RPMI8226 (cell line): ENCODE measurements at regions not wholly inside any gene's neighbourhood (a gene's known extent, or its start where the extent isn't known, plus 50 kb on each side); places are given as distances from the start of the nearest gene placed in this dataset.

Experiments
- DNase-seq: peaks from one replicate; pipeline ENCODE4 v3.0.0-alpha.2; 2015

GRCh38 chr7:156118248-156118645 is 306.0 kb upstream of the SHH start:
- no peak for DNase-seq

GRCh38 chr7:156117542-156118247 is 305.4 kb upstream of the SHH start:
- DNase-seq, result no peak

GRCh38 chr7:156116514-156117215 is 304.4 kb upstream of the SHH start:
- no peak for DNase-seq

- no peak for DNase-seq
These were observed 303.3 kb upstream of the SHH start for GRCh38 chr7:156115582-156115981.

DNA sequence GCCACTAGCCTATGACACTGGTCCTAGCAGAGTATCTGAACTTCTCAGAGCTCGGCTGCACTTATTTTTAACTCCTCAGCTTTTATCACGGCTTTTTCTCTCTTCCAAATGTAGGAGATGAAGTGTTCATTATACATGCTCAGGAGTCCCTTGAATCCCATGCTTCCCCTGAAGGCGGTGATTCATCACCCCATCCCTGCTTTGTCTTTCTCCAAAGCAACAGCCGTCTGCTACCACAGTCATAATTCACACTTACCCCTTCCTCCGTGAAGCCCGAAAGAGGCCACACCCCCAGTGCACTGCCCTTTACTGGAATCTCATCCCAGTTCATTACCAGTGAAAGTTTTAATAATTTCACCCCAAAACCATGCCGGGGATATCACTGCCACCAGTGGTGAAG is 301.5 kb upstream of the SHH start:
- DNase-seq, result no peak

- no peak for DNase-seq
These were observed 297.7 kb upstream of the SHH start for GRCh38 chr7:156109988-156110387.

- no peak for DNase-seq
These were observed 296.8 kb upstream of the SHH start for GRCh38 chr7:156109076-156109475.

GRCh38 chr7:156107957-156108356 is 295.7 kb upstream of the SHH start:
- DNase-seq, result no peak

DNA sequence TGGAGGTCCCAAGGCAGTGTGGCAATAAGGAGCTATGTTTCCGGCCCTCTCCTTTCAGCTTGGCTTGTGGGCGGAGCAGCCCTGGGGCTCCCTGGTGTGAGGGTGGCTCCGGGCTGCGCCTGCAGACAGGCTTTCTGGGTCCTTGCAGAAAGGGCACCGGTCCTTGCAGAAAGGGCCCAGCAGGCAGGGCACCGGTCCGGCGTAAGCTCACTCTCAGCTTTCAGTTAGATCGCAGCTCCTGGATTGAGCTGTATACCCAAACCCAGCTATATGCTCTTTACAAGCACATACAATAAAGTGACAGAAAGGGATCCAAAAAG is 293.8 kb upstream of the SHH start:
- DNase-seq, result no peak

DNA sequence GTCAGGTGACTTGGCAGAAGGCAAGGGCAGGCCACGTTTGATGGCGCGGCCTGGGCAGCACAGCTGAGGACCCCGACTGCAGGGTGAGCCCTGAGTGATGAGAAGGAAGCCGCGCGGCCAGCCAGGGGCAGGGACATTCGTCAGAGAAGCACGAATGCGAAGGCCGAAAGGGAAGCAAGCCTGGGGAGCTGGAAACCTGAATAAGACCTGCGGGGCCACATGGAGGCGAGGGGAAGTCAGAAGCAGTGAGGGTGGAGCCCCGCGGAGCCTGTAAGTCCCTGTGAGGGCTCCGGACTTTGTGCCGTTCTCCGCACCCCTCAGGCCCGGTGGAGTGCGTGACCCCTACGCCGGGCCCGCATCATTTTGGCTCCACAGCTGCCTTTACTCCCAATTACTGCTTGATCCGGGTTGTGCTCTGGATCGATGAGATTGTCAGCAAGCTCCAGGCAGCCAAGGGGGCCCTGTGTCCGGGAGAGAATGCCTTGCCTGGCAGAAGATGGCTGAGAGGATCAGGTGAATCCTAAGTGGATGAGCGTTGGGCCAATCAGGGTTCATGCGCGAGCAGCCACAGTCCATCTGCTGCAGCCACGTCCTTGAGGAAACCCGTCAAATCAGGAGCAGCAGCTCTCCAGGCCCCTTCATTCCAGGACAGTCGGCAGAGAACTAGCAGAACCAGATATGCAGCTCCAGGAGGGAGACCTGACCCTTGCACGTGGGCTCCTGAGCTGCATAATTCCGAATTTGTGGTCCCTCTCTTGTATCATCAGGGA is 293.3 kb upstream of the SHH start:
- DNase-seq, result no peak

GRCh38 chr7:156104501-156105336 is 292.5 kb upstream of the SHH start:
- no peak for DNase-seq

DNA sequence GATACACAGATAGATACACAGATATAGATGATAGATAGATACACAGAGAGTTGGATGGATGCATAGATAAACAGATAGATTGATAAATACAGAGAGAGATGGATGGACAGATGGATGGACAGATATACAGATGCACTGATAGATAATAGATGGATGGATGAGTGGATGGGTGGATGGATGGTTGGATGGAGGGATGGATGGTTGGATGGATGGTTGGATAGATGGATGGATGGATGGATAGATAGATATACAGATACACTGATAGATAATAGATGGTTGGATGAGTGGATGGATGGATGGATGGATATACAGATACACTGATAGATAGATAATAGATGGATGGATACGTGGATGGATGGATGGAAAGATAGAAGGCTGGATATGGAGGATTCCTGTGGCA is 290.0 kb upstream of the SHH start:
- DNase-seq, result no peak

- DNase-seq, result no peak
These were observed 289.1 kb upstream of the SHH start for GRCh38 chr7:156101355-156101754.

GRCh38 chr7:156100086-156100485 is 287.8 kb upstream of the SHH start:
- no peak for DNase-seq

GRCh38 chr7:156099085-156099484 is 286.8 kb upstream of the SHH start:
- DNase-seq, result no peak

DNA sequence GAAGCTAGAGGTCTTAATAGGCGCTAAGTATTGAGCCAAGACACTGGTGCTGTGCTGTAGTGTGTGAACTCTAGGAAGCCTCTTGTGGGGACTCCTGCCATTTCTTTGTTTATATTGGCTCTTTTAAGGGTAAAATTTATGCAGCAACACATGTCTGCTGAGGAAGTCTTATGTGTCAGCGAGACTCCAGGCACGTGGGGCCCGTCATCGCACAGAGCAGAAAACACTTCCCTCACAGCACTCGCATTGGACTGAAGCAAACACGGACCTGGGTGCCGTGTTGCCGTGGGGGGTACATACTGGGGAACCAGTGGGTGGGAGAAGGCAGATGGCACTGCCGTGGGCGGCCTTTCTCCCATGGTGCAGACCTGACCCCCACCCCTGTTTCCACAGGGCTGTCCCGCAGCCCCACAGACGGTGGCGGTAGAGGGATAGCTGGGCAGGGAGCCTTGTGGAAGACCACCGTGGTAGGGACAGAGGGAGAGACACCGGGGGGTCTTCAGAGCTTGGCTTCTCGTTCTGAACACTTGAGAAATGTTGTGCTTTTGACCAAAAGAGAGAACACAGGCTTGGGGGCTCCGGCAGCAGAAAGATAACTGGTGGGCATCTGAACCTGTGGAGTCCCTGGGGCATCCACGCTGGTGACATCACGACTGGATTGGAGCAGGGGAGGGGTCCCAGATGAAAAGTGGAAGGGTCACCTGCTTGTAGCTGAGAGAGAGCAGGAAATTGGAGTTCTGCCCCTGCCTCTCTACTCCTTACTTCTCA is 284.7 kb upstream of the SHH start:
- DNase-seq, result no peak

- no peak for DNase-seq
These were observed 283.8 kb upstream of the SHH start for GRCh38 chr7:156095908-156096539.

DNA sequence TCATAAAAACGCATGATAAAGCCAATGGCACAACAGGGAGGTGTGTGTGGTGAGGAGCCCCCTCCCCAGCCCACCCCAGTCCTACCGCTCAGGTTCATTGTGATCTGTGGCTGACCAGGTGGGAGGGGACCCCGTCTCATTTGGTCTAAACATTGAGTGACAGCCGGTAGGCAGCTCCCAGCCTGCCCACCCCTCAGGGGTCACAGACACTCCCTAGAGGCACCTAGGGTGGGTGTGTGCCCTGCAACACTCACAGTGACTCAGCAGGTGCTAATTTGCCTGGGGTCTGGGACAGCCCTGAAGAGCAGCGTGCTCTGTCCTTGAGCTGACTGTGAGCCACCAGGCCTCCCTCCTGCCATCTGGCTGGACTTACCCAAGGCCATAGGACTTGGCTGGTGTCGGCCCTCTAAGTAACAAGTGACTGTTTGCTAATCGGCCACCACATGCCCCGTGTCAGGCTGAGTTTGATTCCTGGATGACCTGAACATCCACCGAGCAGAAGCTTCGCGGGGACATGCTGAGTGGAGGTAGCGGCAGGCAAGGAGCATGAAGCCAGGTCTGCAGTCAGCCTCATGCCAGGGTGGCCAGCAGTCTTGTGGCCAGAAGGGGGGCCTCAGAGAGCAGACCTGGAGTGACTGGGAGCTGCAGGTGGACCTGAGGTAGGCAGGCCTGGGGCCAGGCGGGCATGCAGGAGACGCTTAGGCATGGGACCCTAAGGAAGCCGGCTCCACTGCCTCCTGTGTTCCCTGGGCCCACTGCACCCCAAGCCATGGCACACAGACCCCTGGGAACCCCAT is 282.3 kb upstream of the SHH start:
- DNase-seq, result no peak

GRCh38 chr7:156092307-156092706 is 280.0 kb upstream of the SHH start:
- no peak for DNase-seq

DNA sequence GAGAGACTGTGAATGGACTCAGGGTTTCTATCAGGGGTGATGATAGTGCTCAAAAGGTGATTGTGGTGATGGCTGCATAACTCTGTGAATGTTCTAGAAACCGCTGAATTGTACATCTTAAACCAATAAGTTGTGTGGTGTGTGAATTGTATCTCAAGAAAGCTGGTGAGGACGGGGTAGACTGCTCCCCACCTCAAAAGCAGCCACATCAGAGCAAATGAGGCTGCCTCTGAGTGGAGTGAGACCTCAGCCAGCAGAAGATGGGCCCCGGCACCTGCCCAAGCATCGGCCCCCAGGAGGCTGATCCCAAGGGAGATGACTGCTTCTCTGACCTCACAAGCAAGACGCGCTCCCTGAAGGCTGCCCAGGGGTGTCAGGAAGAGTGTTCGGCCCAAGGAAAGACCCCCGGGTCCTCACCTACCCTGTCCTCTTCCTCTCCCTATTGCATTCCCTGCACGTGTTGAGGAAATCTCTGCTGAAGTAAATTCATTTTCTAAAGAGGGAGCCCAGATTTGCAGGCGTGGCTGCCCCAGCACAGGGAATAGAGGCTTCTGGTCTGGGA is 279.3 kb upstream of the SHH start:
- DNase-seq, result no peak

- no peak for DNase-seq
These were observed 278.7 kb upstream of the SHH start for GRCh38 chr7:156090988-156091387.
